Body of pancreas (tissue), 4 donors: ENCODE measurements at regions not wholly inside any gene's neighbourhood (a gene's known extent, or its start where the extent isn't known, plus 50 kb on each side); places are given as distances from the start of the nearest gene placed in this dataset.

Experiments used
- ATAC-seq: fragments of 150-250 bp; one replicate; pipeline ENCODE4 v1.9.1; 2016
- DNase-seq, 4 donors: peaks; one replicate each; pipeline ENCODE4 v3.0.0-alpha.2; 2019
- H3K27ac ChIP-seq, 4 donors: fragments of 200-600 bp; sonication (generic); 1 replicate in 3 of 4; 2 replicates in 1 of 4; pipeline versions ENCODE4 v1.5.1 to v1.6.1; 2016 to 2019; ENCODE audit warnings: mild to moderate bottlenecking in 1 of 4, mixed read lengths in 1 of 4, moderate library complexity in 1 of 4
- H3K27me3 ChIP-seq, 2 donors: fragments of 200-600 bp; sonication (generic); one replicate each; pipeline ENCODE4 v1.6.0; 2016; ENCODE audit warnings: mild to moderate bottlenecking in 1 of 2
- H3K36me3 ChIP-seq, 2 donors: fragments of 200-600 bp; sonication (generic); replicated peaks in 1 of 2; 2 replicates each; pipeline ENCODE4 v1.5.1; 2016; ENCODE audit warnings: low read depth in 2 of 2; ENCODE audit not compliant: insufficient read depth in 1 of 2
- H3K4me1 ChIP-seq: fragments of 200-600 bp; sonication (generic); one replicate; pipeline ENCODE4 v1.6.0; 2016
- H3K4me3 ChIP-seq, 2 donors: fragments of 200-600 bp; sonication (generic); 1 replicate in 1 of 2; 2 replicates in 1 of 2; pipeline ENCODE4 v1.5.1; 2016 to 2019
- H3K9me3 ChIP-seq, 3 donors: fragments of 200-600 bp; sonication (generic); 1 replicate in 2 of 3; 2 replicates in 1 of 3; pipeline ENCODE4 v1.5.1; 2016
- CTCF ChIP-seq, 7 experiments: fragments of 450-650 bp in 4 of 7; fragments of 200-600 bp in 3 of 7; sonication (generic) in 3 of 7; IDR thresholded peaks; one replicate each; pipeline ENCODE4 v1.5.1; 2016 to 2019; ENCODE audit warnings: antibody characterized with exemption in 7 of 7
- POLR2A ChIP-seq, 3 donors: fragments of 450-650 bp; IDR thresholded peaks; one replicate each; pipeline ENCODE4 v1.6.1; 2016; ENCODE audit warnings: antibody characterized with exemption in 3 of 3, mild to moderate bottlenecking in 2 of 3
- WGBS, 2 donors: methylation state at CpG; one replicate each; pipeline ENCODE4 v1.1.5; 2017; 5-methylcytosine and 5-hydroxymethylcytosine counted together
- intact Hi-C: fragments of 100-400 bp; cut with DNase I; formaldehyde crosslinking; loops from one replicate; pipeline ENCODE4 v1.15.1; 2023

GRCh38 chr12:98403385-98403784 lies 112.0 kb upstream of the TMPO start:
- Histone ChIP-seq H3K4me1 (no peaks in the 10 kb centered on the region), H3K27me3 (no peaks in the 10 kb centered on the region), H3K4me3 (no peak overlapping the region), H3K9me3 (no peaks in the 10 kb centered on the region), H3K36me3 (no peaks in the 10 kb centered on the region), H3K27ac (no peak overlapping the region)
- DNase-seq = no peak
- no peak for ATAC-seq
- 94 to 100% methylated on average over 1 of the region's 1 CpG for WGBS, 2 donors
- TF ChIP-seq CTCF (IDR thresholded peaks at IDR 0.05) = no peak
- intact Hi-C loops = no loop called here

GRCh38 chr12:98403936-98404335 lies 111.5 kb upstream of the TMPO start:
- ATAC-seq (no peak), DNase-seq (no peak)
- no peak overlapping the region for H3K27ac ChIP-seq
- intact Hi-C loops = no loop called here
- TF ChIP-seq CTCF (IDR thresholded peaks at IDR 0.05) = no peak
- no peak for TF ChIP-seq POLR2A (IDR thresholded peaks at IDR 0.05)
- no peaks in the 10 kb centered on the region for H3K36me3 ChIP-seq
- WGBS, 2 donors = 41 to 46% methylated on average over 5 of the region's 5 CpGs
- no peaks in the 10 kb centered on the region for H3K9me3 ChIP-seq
- no peaks in the 10 kb centered on the region for H3K4me1 ChIP-seq
- H3K4me3 ChIP-seq = no peak overlapping the region
- H3K27me3 ChIP-seq = no peaks in the 10 kb centered on the region

- Histone ChIP-seq H3K4me3 (no peak overlapping the region), H3K27me3 (no peaks in the 10 kb centered on the region), H3K36me3 (no peaks in the 10 kb centered on the region), H3K9me3 (no peaks in the 10 kb centered on the region), H3K4me1 (no peaks in the 10 kb centered on the region), H3K27ac (no peak overlapping the region)
- intact Hi-C loops = no loop called here
- 87 to 89% methylated on average over 7 of the region's 7 CpGs for WGBS, 2 donors
- no peak for TF ChIP-seq POLR2A (IDR thresholded peaks at IDR 0.05)
- no peak for TF ChIP-seq CTCF (IDR thresholded peaks at IDR 0.05)
- DNase-seq (no peak), ATAC-seq (no peak)
Observed at GRCh38 chr12:98405805-98406366, 109.5 kb upstream of the TMPO start.

- 74 to 90% methylated on average over 3 of the region's 3 CpGs for WGBS, 2 donors
- no peak overlapping the region for H3K27ac ChIP-seq
Observed at GRCh38 chr12:98406378-98406777, 109.0 kb upstream of the TMPO start.

More at GRCh38 chr12:98406378-98406777, 109.0 kb upstream of the TMPO start:
- Histone ChIP-seq H3K4me3 (no peak overlapping the region), H3K27me3 (no peaks in the 10 kb centered on the region), H3K36me3 (no peaks in the 10 kb centered on the region), H3K4me1 (no peaks in the 10 kb centered on the region), H3K9me3 (no peaks in the 10 kb centered on the region)
- ATAC-seq (no peak), DNase-seq (no peak)
- TF ChIP-seq CTCF (IDR thresholded peaks at IDR 0.05) (no peak), POLR2A (IDR thresholded peaks at IDR 0.05) (no peak)
- intact Hi-C loops = no loop called here
